OCI-LY1 (cell line): ENCODE measurements at regions not wholly inside any gene's neighbourhood (a gene's known extent, or its start where the extent isn't known, plus 50 kb on each side); places are given as distances from the start of the nearest gene placed in this dataset.
"Not testable (repeated sequence)": the region's sequence is repeated elsewhere in the genome, so short reads cannot be mapped to it uniquely, and the experiment has no call there.

Experiments
- H2AFZ ChIP-seq: fragments of 200-600 bp; sonication (generic), shearing (Covaris generic); 2 replicates; pipeline ENCODE4 v1.6.0; 2014; ENCODE audit warnings: antibody characterized with exemption, mild to moderate bottlenecking, low read length
- H3F3A ChIP-seq: fragments of 200-600 bp; sonication (generic), shearing (Covaris generic); 2 replicates; pipeline ENCODE4 v1.6.0; 2014; ENCODE audit warnings: mild to moderate bottlenecking, antibody characterized with exemption, low read length, moderate library complexity; ENCODE audit not compliant: insufficient read depth
- H3K27ac ChIP-seq: fragments of 200-600 bp; sonication (generic); 2 replicates; pipeline ENCODE4 v1.5.1; 2014; ENCODE audit warnings: low read length, mixed run types, mild to moderate bottlenecking, low read depth; ENCODE audit not compliant: poor library complexity, severe bottlenecking
- H3K27me3 ChIP-seq: fragments of 200-600 bp; sonication (generic); 2 replicates; pipeline ENCODE4 v1.6.0; 2014; ENCODE audit warnings: antibody characterized with exemption, mild to moderate bottlenecking, low read length, moderate library complexity; ENCODE audit not compliant: insufficient read depth
- H3K36me3 ChIP-seq: fragments of 200-600 bp; sonication (generic); 2 replicates; pipeline ENCODE4 v1.6.1; 2014; ENCODE audit warnings: mild to moderate bottlenecking, antibody characterized with exemption, low read length, moderate library complexity, mixed read lengths; ENCODE audit not compliant: insufficient read depth
- H3K4me1 ChIP-seq: fragments of 200-600 bp; sonication (generic); 2 replicates; pipeline ENCODE4 v1.5.1; 2014; ENCODE audit warnings: mild to moderate bottlenecking, low read length, moderate library complexity; ENCODE audit not compliant: insufficient read depth, severe bottlenecking
- H3K4me2 ChIP-seq: fragments of 200-600 bp; sonication (generic), shearing (Covaris generic); 2 replicates; pipeline ENCODE4 v1.6.1; 2014; ENCODE audit warnings: low read length
- H3K4me3 ChIP-seq: fragments of 200-600 bp; sonication (generic); 2 replicates; pipeline ENCODE4 v1.5.1; 2014; ENCODE audit warnings: low read length, low read depth, mild to moderate bottlenecking, mixed read lengths; ENCODE audit not compliant: poor library complexity, severe bottlenecking
- H3K79me2 ChIP-seq: fragments of 200-600 bp; shearing (Covaris generic); 2 replicates; pipeline ENCODE4 v1.6.1; 2016; ENCODE audit warnings: mixed run types, low read length, mixed read lengths; ENCODE audit not compliant: insufficient read depth
- H3K9ac ChIP-seq: fragments of 200-600 bp; sonication (generic), shearing (Covaris generic); 2 replicates; pipeline ENCODE4 v1.6.1; 2014; ENCODE audit warnings: mild to moderate bottlenecking, low read length, mixed read lengths
- H3K9me2 ChIP-seq: fragments of 200-600 bp; sonication (generic), shearing (Covaris generic); 2 replicates; pipeline ENCODE4 v1.6.1; 2014; ENCODE audit warnings: low read depth, mild to moderate bottlenecking, low read length, mixed read lengths
- H3K9me3 ChIP-seq: fragments of 200-600 bp; shearing (Covaris generic); 2 replicates; pipeline ENCODE4 v1.6.1; 2014; ENCODE audit warnings: low read length, mixed read lengths
- H4K20me1 ChIP-seq: fragments of 200-600 bp; sonication (generic), shearing (Covaris generic); 2 replicates; pipeline ENCODE4 v1.6.0; 2016; ENCODE audit warnings: mild to moderate bottlenecking, low read length; ENCODE audit not compliant: insufficient read depth
- EZH2 ChIP-seq: fragments of 200-600 bp; sonication (generic), shearing (Covaris generic); IDR thresholded peaks from 2 replicates; pipeline ENCODE4 v1.8.0; 2017; ENCODE audit warnings: borderline replicate concordance, mixed run types, mild to moderate bottlenecking, antibody characterized with exemption, low read length, moderate library complexity, mixed read lengths
- TF ChIP-seq, protein P1 (sequence below): fragments of 200-600 bp; sonication (generic), shearing (Covaris generic); IDR thresholded peaks from 2 replicates; pipeline ENCODE4 v1.5.1; 2017; ENCODE audit warnings: mild to moderate bottlenecking, antibody characterized with exemption, low read length, moderate library complexity, mixed read lengths

DNA sequence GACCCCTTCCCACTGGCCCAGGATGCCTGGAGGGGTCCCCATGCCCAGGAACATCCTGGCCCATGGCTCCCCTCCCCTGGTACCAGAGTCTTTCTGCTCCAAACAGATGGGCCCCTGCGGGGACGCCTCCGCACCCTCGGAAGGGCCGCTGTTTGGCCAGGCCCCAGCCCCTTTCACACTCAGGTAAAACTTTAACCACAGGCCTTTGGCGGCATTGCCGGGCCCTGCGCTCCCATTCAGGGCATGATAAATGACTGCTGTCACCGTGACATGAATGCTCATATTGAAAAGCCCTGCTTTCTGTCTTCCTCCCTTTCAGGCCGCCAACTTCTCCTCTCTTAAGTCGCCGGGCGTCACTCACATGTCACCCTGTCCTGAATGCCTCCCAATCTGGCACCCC, 141.5 kb upstream of the TOP1 start:
- Histone ChIP-seq H2AFZ (no peak overlapping the region), H3K4me1 (no peaks in the 10 kb centered on the region), H3K27ac (no peak overlapping the region), H3K27me3 (no peaks in the 10 kb centered on the region), H4K20me1 (no peaks in the 10 kb centered on the region), H3K79me2 (no peaks in the 10 kb centered on the region), H3K9me3 (no peaks in the 10 kb centered on the region), H3K9me2 (no peaks in the 10 kb centered on the region), H3K9ac (no peak overlapping the region), H3K36me3 (no peaks in the 10 kb centered on the region), H3K4me3 (no peak overlapping the region), H3F3A (no peaks in the 10 kb centered on the region), H3K4me2 (no peak overlapping the region)
- TF ChIP-seq EZH2: no peak
- TF ChIP-seq, protein P1, sequence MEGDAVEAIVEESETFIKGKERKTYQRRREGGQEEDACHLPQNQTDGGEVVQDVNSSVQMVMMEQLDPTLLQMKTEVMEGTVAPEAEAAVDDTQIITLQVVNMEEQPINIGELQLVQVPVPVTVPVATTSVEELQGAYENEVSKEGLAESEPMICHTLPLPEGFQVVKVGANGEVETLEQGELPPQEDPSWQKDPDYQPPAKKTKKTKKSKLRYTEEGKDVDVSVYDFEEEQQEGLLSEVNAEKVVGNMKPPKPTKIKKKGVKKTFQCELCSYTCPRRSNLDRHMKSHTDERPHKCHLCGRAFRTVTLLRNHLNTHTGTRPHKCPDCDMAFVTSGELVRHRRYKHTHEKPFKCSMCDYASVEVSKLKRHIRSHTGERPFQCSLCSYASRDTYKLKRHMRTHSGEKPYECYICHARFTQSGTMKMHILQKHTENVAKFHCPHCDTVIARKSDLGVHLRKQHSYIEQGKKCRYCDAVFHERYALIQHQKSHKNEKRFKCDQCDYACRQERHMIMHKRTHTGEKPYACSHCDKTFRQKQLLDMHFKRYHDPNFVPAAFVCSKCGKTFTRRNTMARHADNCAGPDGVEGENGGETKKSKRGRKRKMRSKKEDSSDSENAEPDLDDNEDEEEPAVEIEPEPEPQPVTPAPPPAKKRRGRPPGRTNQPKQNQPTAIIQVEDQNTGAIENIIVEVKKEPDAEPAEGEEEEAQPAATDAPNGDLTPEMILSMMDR: no peak

GRCh38 chr20:40889266-40889665, 139.4 kb upstream of the TOP1 start:
- H3K4me1 ChIP-seq: peaks cover 13% of the 10 kb centered on the region
- not testable (repeated sequence) for H3K4me2 ChIP-seq, H3K4me3 ChIP-seq, H3K9me3 ChIP-seq, H2AFZ ChIP-seq, H3F3A ChIP-seq, H4K20me1 ChIP-seq, H3K9me2 ChIP-seq, H3K27ac ChIP-seq, H3K9ac ChIP-seq, H3K79me2 ChIP-seq, H3K27me3 ChIP-seq, H3K36me3 ChIP-seq

DNA sequence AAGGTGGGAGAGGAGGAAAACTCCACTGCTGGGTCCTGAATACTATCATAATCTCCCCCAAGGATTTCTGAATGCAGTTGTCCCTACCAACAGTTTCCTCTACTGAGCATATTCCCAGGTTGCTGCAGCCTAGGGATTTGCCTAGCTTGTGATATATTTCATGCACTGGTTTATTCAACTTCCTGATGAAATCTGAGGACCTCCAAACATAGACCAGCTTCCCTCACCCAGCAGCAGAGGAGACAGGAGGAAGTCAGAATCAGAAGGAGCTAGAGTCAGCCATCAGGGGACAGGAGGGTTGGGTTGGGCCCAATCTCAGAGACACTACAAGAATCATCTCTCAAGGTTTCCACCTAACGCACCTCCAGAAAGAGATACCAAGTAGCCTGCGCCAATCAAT, 138.4 kb upstream of the TOP1 start:
- TF ChIP-seq, protein P1: no peak
- no peak for TF ChIP-seq EZH2
- no peaks in the 10 kb centered on the region for H3K9me3 ChIP-seq
- H3K4me1 ChIP-seq: peaks cover 22% of the 10 kb centered on the region
- no peaks in the 10 kb centered on the region for H3K27me3 ChIP-seq
- H3K9me2 ChIP-seq: no peaks in the 10 kb centered on the region
- no peak overlapping the region for H3K4me2 ChIP-seq
- no peak overlapping the region for H2AFZ ChIP-seq
- no peaks in the 10 kb centered on the region for H3K79me2 ChIP-seq
- no peak overlapping the region for H3K27ac ChIP-seq
- no peaks in the 10 kb centered on the region for H3K36me3 ChIP-seq
- H3K4me3 ChIP-seq: no peak overlapping the region
- H3F3A ChIP-seq: no peaks in the 10 kb centered on the region
- H3K9ac ChIP-seq: no peak overlapping the region
- no peaks in the 10 kb centered on the region for H4K20me1 ChIP-seq

GRCh38 chr20:40890635-40891034, 138.0 kb upstream of the TOP1 start:
- no peaks in the 10 kb centered on the region for H3K27me3 ChIP-seq
- peaks cover 26% of the 10 kb centered on the region for H3K4me1 ChIP-seq

More at GRCh38 chr20:40890635-40891034, 138.0 kb upstream of the TOP1 start:
- Histone ChIP-seq H3K4me2 (no peak overlapping the region), H3K36me3 (no peaks in the 10 kb centered on the region), H3K9me2 (no peaks in the 10 kb centered on the region), H3K79me2 (no peaks in the 10 kb centered on the region), H2AFZ (no peak overlapping the region), H3K9ac (no peak overlapping the region), H3F3A (no peaks in the 10 kb centered on the region), H3K4me3 (no peak overlapping the region), H3K27ac (no peak overlapping the region), H4K20me1 (no peaks in the 10 kb centered on the region), H3K9me3 (no peaks in the 10 kb centered on the region)
- TF ChIP-seq, protein P1: no peak
- no peak for TF ChIP-seq EZH2
